ENCODE measurements at regions not wholly inside any gene's neighbourhood (a gene's known extent, or its start where the extent isn't known, plus 50 kb on each side); places are given as distances from the start of the nearest gene placed in this dataset.
"Not testable (repeated sequence)": the region's sequence is repeated elsewhere in the genome, so short reads cannot be mapped to it uniquely, and the experiment has no call there.

GRCh38 chr6:137560184-137560563 lies 66.0 kb upstream of the OLIG3 start:
- H3K4me1 ChIP-seq (ENCODE audit: control insufficient read depth, insufficient read depth, low read length, poor library complexity, severe bottlenecking): peaks cover 24% of the 10 kb centered on the region
- H3K27me3 Mint-ChIP-seq: peaks cover 17% of the 10 kb centered on the region
- ATAC-seq (ENCODE audit: low read depth in 2 of 2): no peak
- peaks cover 19 to 43% (median 26%) of the 10 kb centered on the region in 4 donors for H3K4me1 Mint-ChIP-seq
- H3K27ac Mint-ChIP-seq: peak overlapping the region in 2 of 3 donors; percentile 54 to 83
- H3K27me3 ChIP-seq (ENCODE audit: control insufficient read depth, insufficient read depth, low read length): peaks cover 3% of the 10 kb centered on the region
- no peaks in the 10 kb centered on the region for H3K36me3 Mint-ChIP-seq
- no peak for DNase-seq
- H3K36me3 ChIP-seq (ENCODE audit: control insufficient read depth, insufficient read depth, low read length): no peaks in the 10 kb centered on the region
- H3K4me3 ChIP-seq (ENCODE audit: low read depth, low read length): no peak overlapping the region
- peaks cover 0 to 9% (median 3%) of the 10 kb centered on the region in 7 donors for H3K9me3 Mint-ChIP-seq
- no peaks in the 10 kb centered on the region for H3K9me3 ChIP-seq (ENCODE audit: control insufficient read depth in 2 of 2, low read length in 2 of 2)
- no peak overlapping the region for H3K27ac ChIP-seq (ENCODE audit: insufficient read depth, low read length, poor library complexity, severe bottlenecking)
- H3K4me3 Mint-ChIP-seq: peak overlapping the region in 2 of 4 donors; percentile 68

- Histone ChIP-seq H3K27me3 (ENCODE audit: control insufficient read depth, insufficient read depth, low read length) (peaks cover 17% of the 10 kb centered on the region), H3K27ac (ENCODE audit: insufficient read depth, low read length, poor library complexity, severe bottlenecking) (no peak overlapping the region), H3K36me3 (ENCODE audit: control insufficient read depth, insufficient read depth, low read length) (no peaks in the 10 kb centered on the region), H3K9me3 (ENCODE audit: control insufficient read depth in 2 of 2, low read length in 2 of 2) (no peaks in the 10 kb centered on the region), H3K4me3 (ENCODE audit: low read depth, low read length) (no peak overlapping the region), H3K4me1 (ENCODE audit: control insufficient read depth, insufficient read depth, low read length, poor library complexity, severe bottlenecking) (no peaks in the 10 kb centered on the region)
- H3K36me3 Mint-ChIP-seq: no peaks in the 10 kb centered on the region
- H3K4me3 Mint-ChIP-seq: no peak overlapping the region
- H3K9me3 Mint-ChIP-seq: peaks cover 0 to 4% (median 0%) of the 10 kb centered on the region in 7 donors
- peaks cover 0 to 2% (median 1%) of the 10 kb centered on the region in 4 donors for H3K4me1 Mint-ChIP-seq
- peaks cover 32% of the 10 kb centered on the region for H3K27me3 Mint-ChIP-seq
- DNase-seq (no peak), ATAC-seq (ENCODE audit: low read depth in 2 of 2) (no peak)
- H3K27ac Mint-ChIP-seq: no peak overlapping the region
These were observed 73.9 kb upstream of the OLIG3 start for GRCh38 chr6:137568067-137568466.

GRCh38 chr6:137570393-137570792 lies 76.2 kb upstream of the OLIG3 start:
- no peak overlapping the region for H3K27ac ChIP-seq (ENCODE audit: insufficient read depth, low read length, poor library complexity, severe bottlenecking)
- Mint-ChIP-seq H3K9me3 (peaks cover 0 to 2% (median 0%) of the 10 kb centered on the region in 7 donors), H3K27me3 (peaks cover 30% of the 10 kb centered on the region), H3K36me3 (no peaks in the 10 kb centered on the region), H3K4me3 (no peak overlapping the region), H3K4me1 (peaks cover 0 to 2% (median 0%) of the 10 kb centered on the region in 4 donors), H3K27ac (no peak overlapping the region)
- DNase-seq (no peak), ATAC-seq (ENCODE audit: low read depth in 2 of 2) (no peak)
- no peak overlapping the region for H3K4me3 ChIP-seq (ENCODE audit: low read depth, low read length)
- no peaks in the 10 kb centered on the region for H3K9me3 ChIP-seq (ENCODE audit: control insufficient read depth in 2 of 2, low read length in 2 of 2)
- H3K4me1 ChIP-seq (ENCODE audit: control insufficient read depth, insufficient read depth, low read length, poor library complexity, severe bottlenecking): no peaks in the 10 kb centered on the region
- H3K36me3 ChIP-seq (ENCODE audit: control insufficient read depth, insufficient read depth, low read length): no peaks in the 10 kb centered on the region
- H3K27me3 ChIP-seq (ENCODE audit: control insufficient read depth, insufficient read depth, low read length): peaks cover 27% of the 10 kb centered on the region

DNA sequence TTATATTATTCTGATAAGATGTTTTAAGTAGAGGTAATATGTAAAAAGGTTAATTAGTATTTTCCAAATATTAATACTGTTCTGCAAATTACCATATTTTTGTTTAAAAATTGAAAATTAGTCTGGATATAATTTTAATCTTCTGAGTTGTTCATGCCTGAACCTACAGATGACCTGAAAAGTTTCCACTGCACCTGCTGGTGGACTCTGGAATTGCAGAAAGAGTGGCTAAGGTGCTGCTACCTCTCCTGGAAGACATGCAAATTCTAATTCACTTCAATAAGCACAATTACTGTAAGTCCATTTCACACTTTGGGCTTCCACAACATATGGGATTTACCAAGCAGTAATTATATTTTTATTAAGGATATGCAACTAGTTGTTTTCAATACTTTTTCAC lies 77.7 kb upstream of the OLIG3 start:
- peak; percentile 52 to 76 for ATAC-seq (ENCODE audit: low read depth in 2 of 2)
- H3K4me1 Mint-ChIP-seq: peaks cover 0 to 2% (median 0%) of the 10 kb centered on the region in 4 donors
- peaks cover 35% of the 10 kb centered on the region for H3K27me3 Mint-ChIP-seq

DNA sequence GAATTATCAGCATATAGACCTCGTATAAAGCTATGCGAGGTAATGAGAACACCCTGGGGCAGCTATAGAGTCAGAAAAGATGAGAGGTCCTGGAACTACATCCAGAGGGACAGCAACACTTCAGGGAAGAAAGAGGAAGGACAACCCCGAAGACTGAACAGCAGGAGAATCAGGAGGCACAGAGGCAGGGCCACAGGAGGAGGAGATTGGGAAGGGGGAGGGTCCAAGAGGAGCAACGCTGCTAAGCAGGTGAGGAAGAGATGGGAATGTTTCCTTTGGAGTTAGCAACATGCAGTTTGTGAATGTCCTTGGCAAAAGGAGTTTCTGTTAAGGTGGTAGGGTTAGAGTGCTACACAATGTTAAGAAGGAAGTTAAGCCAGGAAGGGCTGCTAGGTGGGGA lies 79.5 kb upstream of the OLIG3 start:
- DNase-seq (no peak), ATAC-seq (ENCODE audit: low read depth in 2 of 2) (no peak)
- H3K36me3 Mint-ChIP-seq: no peaks in the 10 kb centered on the region
- H3K9me3 Mint-ChIP-seq: no peaks in the 10 kb centered on the region
- H3K4me3 Mint-ChIP-seq: no peak overlapping the region
- H3K27ac Mint-ChIP-seq: no peak overlapping the region
- Histone ChIP-seq H3K27ac (ENCODE audit: insufficient read depth, low read length, poor library complexity, severe bottlenecking) (no peak overlapping the region), H3K4me3 (ENCODE audit: low read depth, low read length) (no peak overlapping the region), H3K9me3 (ENCODE audit: control insufficient read depth in 2 of 2, low read length in 2 of 2) (no peaks in the 10 kb centered on the region), H3K4me1 (ENCODE audit: control insufficient read depth, insufficient read depth, low read length, poor library complexity, severe bottlenecking) (no peaks in the 10 kb centered on the region), H3K27me3 (ENCODE audit: control insufficient read depth, insufficient read depth, low read length) (peaks cover 25% of the 10 kb centered on the region), H3K36me3 (ENCODE audit: control insufficient read depth, insufficient read depth, low read length) (no peaks in the 10 kb centered on the region)
- peaks cover 36% of the 10 kb centered on the region for H3K27me3 Mint-ChIP-seq
- H3K4me1 Mint-ChIP-seq: peaks cover 0 to 2% (median 0%) of the 10 kb centered on the region in 4 donors

More for the DNA sequence above, 77.7 kb upstream of the OLIG3 start:
- H3K4me3 Mint-ChIP-seq: no peak overlapping the region
- no peaks in the 10 kb centered on the region for H3K36me3 Mint-ChIP-seq
- peaks cover 0 to 2% (median 0%) of the 10 kb centered on the region in 7 donors for H3K9me3 Mint-ChIP-seq
- H3K4me3 ChIP-seq (ENCODE audit: low read depth, low read length): no peak overlapping the region
- no peaks in the 10 kb centered on the region for H3K36me3 ChIP-seq (ENCODE audit: control insufficient read depth, insufficient read depth, low read length)
- H3K9me3 ChIP-seq (ENCODE audit: control insufficient read depth in 2 of 2, low read length in 2 of 2): no peaks in the 10 kb centered on the region
- DNase-seq: peak; percentile 25 to 81 (median 61)
- peaks cover 27% of the 10 kb centered on the region for H3K27me3 ChIP-seq (ENCODE audit: control insufficient read depth, insufficient read depth, low read length)
- no peak overlapping the region for H3K27ac Mint-ChIP-seq
- no peaks in the 10 kb centered on the region for H3K4me1 ChIP-seq (ENCODE audit: control insufficient read depth, insufficient read depth, low read length, poor library complexity, severe bottlenecking)
- no peak overlapping the region for H3K27ac ChIP-seq (ENCODE audit: insufficient read depth, low read length, poor library complexity, severe bottlenecking)

DNA sequence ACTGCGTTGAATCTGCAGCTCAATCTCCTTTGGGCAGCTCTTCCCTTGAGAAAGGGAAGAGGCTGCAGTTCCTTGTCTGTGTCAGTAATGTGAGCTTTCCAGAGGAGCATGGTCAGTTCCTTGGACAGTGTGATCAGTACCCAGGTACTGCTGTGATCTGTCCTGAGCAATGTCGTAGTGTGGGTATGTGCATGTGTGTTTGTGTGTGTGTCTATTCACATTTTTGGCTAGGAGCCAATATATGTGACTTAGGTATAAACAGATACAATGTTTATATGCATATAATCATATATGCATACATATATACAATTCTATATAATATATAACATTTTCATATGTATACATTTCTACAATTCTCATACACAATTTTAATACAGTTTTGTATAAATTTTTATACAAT lies 85.4 kb upstream of the OLIG3 start:
- ATAC-seq (ENCODE audit: low read depth in 2 of 2) (no peak), DNase-seq (no peak)
- no peak overlapping the region for H3K4me3 Mint-ChIP-seq
- Histone ChIP-seq H3K4me1 (ENCODE audit: control insufficient read depth, insufficient read depth, low read length, poor library complexity, severe bottlenecking) (no peaks in the 10 kb centered on the region), H3K4me3 (ENCODE audit: low read depth, low read length) (no peak overlapping the region), H3K27me3 (ENCODE audit: control insufficient read depth, insufficient read depth, low read length) (peaks cover 19% of the 10 kb centered on the region), H3K27ac (ENCODE audit: insufficient read depth, low read length, poor library complexity, severe bottlenecking) (no peak overlapping the region), H3K36me3 (ENCODE audit: control insufficient read depth, insufficient read depth, low read length) (no peaks in the 10 kb centered on the region), H3K9me3 (ENCODE audit: control insufficient read depth in 2 of 2, low read length in 2 of 2) (no peaks in the 10 kb centered on the region)
- H3K27ac Mint-ChIP-seq: no peak overlapping the region
- H3K9me3 Mint-ChIP-seq: no peaks in the 10 kb centered on the region
- H3K36me3 Mint-ChIP-seq: no peaks in the 10 kb centered on the region
- H3K4me1 Mint-ChIP-seq: no peaks in the 10 kb centered on the region
- peaks cover 41% of the 10 kb centered on the region for H3K27me3 Mint-ChIP-seq

DNA sequence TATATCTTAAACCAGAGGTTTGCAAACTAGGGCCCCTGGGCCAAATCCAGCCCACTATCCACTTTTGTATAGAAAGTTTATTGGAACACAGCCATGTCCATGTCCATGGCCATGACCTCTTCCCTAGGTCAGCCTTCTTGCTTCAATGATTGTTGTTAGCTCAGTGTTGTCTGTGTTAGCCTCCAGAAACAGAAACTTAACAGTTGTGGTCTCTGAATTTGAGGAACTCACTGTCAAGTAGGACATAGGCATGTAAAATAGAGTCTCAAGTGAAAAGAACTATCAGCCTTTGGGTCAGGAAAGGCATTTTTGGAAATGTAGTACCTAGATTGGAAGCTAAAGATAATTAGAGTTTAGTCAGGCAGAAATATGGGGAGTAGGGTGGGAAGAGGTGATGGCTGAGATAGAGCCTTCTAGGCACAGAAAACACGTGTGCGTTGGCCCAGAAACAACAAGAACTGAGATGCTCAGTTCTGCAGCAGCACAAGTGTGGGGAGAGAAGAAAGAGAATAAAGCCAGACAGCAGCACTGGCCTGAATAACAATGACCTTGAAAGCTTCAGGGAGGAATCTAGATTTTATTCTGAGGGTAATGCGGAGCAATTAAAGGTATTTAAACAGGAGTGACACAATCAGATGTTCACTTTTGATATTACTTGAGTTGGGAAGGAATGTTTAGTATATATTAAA lies 87.0 kb upstream of the OLIG3 start:
- peaks cover 48% of the 10 kb centered on the region for H3K27me3 Mint-ChIP-seq
- H3K4me3 Mint-ChIP-seq: no peak overlapping the region

DNA sequence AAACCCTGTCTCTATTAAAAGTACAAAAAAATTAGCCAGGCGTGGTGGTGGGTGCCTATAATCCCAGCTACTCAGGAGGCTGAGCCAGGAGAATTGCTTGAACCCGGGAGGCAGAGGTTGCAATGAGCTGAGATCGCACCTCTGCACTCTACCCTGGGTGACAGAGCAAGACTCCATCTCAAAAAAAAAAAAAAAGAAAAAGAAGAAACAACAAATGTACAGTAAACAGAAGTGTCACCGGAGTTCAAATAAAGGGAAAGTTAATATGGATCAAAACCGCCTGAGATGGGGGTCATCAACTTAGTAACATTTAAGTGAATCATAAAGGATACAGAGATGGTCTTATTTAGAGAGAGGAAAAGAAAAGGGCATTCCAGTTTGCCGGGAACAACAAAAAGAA lies 89.3 kb upstream of the OLIG3 start:
- H3K36me3 Mint-ChIP-seq; DNase-seq; H3K9me3 Mint-ChIP-seq; H3K4me1 Mint-ChIP-seq; H3K36me3 ChIP-seq (ENCODE audit: control insufficient read depth, insufficient read depth, low read length); ATAC-seq (ENCODE audit: low read depth in 2 of 2); H3K4me1 ChIP-seq (ENCODE audit: control insufficient read depth, insufficient read depth, low read length, poor library complexity, severe bottlenecking); H3K4me3 Mint-ChIP-seq; H3K4me3 ChIP-seq (ENCODE audit: low read depth, low read length); H3K27ac Mint-ChIP-seq; H3K27ac ChIP-seq (ENCODE audit: insufficient read depth, low read length, poor library complexity, severe bottlenecking); H3K9me3 ChIP-seq (ENCODE audit: control insufficient read depth in 2 of 2, low read length in 2 of 2): not testable (repeated sequence)
- peaks cover 10% of the 10 kb centered on the region for H3K27me3 ChIP-seq (ENCODE audit: control insufficient read depth, insufficient read depth, low read length)
- peaks cover 39% of the 10 kb centered on the region for H3K27me3 Mint-ChIP-seq

More for the DNA sequence above, 87.0 kb upstream of the OLIG3 start:
- H3K9me3 ChIP-seq (ENCODE audit: control insufficient read depth in 2 of 2, low read length in 2 of 2): no peaks in the 10 kb centered on the region
- no peaks in the 10 kb centered on the region for H3K4me1 ChIP-seq (ENCODE audit: control insufficient read depth, insufficient read depth, low read length, poor library complexity, severe bottlenecking)
- Mint-ChIP-seq H3K36me3 (no peaks in the 10 kb centered on the region), H3K27ac (no peak overlapping the region), H3K4me1 (no peaks in the 10 kb centered on the region), H3K9me3 (no peaks in the 10 kb centered on the region)
- no peak overlapping the region for H3K27ac ChIP-seq (ENCODE audit: insufficient read depth, low read length, poor library complexity, severe bottlenecking)
- ATAC-seq (ENCODE audit: low read depth in 2 of 2) (no peak), DNase-seq (no peak)
- no peak overlapping the region for H3K4me3 ChIP-seq (ENCODE audit: low read depth, low read length)
- H3K36me3 ChIP-seq (ENCODE audit: control insufficient read depth, insufficient read depth, low read length): no peaks in the 10 kb centered on the region
- peaks cover 15% of the 10 kb centered on the region for H3K27me3 ChIP-seq (ENCODE audit: control insufficient read depth, insufficient read depth, low read length)
